PFSK-1 (cell line): ENCODE measurements at regions not wholly inside any gene's neighbourhood (a gene's known extent, or its start where the extent isn't known, plus 50 kb on each side); places are given as distances from the start of the nearest gene placed in this dataset.

ENCODE experiments used
- FOXP2 ChIP-seq: optimal IDR thresholded peaks from 2 replicates; pipeline ENCODE3; 2011; ENCODE audit warnings: borderline replicate concordance, control low read depth, inconsistent platforms; ENCODE audit not compliant: insufficient read depth; ENCODE audit errors: extremely low read length, extremely low read depth
- POLR2AphosphoS5 ChIP-seq: IDR thresholded peaks from 2 replicates; pipeline ENCODE4 v1.6.1; 2012; ENCODE audit warnings: low read depth, mild to moderate bottlenecking, control low read depth, low read length, moderate library complexity
- SIN3A ChIP-seq: IDR thresholded peaks from 2 replicates; pipeline ENCODE4 v1.6.1; 2012; ENCODE audit warnings: mild to moderate bottlenecking, low read length, moderate library complexity, borderline replicate concordance; ENCODE audit not compliant: insufficient read depth
- TAF1 ChIP-seq: IDR thresholded peaks from 2 replicates; pipeline ENCODE4 v1.6.1; 2012; ENCODE audit warnings: low read length, control low read depth, borderline replicate concordance; ENCODE audit not compliant: insufficient read depth
- TF ChIP-seq, protein P1 (sequence below), 2 experiments: IDR thresholded peaks; 2 replicates each; pipeline versions ENCODE4 v1.6.1 to v1.8.0; 2011 to 2012; ENCODE audit warnings: low read depth in 2 of 2, low read length in 2 of 2, control low read depth in 1 of 2, inconsistent platforms in 1 of 2, mild to moderate bottlenecking in 1 of 2, moderate library complexity in 1 of 2; ENCODE audit not compliant: insufficient read depth in 1 of 2

- TF ChIP-seq SIN3A (no peak), TAF1 (no peak), POLR2AphosphoS5 (no peak), FOXP2 (no peak)
- TF ChIP-seq, protein P1, sequence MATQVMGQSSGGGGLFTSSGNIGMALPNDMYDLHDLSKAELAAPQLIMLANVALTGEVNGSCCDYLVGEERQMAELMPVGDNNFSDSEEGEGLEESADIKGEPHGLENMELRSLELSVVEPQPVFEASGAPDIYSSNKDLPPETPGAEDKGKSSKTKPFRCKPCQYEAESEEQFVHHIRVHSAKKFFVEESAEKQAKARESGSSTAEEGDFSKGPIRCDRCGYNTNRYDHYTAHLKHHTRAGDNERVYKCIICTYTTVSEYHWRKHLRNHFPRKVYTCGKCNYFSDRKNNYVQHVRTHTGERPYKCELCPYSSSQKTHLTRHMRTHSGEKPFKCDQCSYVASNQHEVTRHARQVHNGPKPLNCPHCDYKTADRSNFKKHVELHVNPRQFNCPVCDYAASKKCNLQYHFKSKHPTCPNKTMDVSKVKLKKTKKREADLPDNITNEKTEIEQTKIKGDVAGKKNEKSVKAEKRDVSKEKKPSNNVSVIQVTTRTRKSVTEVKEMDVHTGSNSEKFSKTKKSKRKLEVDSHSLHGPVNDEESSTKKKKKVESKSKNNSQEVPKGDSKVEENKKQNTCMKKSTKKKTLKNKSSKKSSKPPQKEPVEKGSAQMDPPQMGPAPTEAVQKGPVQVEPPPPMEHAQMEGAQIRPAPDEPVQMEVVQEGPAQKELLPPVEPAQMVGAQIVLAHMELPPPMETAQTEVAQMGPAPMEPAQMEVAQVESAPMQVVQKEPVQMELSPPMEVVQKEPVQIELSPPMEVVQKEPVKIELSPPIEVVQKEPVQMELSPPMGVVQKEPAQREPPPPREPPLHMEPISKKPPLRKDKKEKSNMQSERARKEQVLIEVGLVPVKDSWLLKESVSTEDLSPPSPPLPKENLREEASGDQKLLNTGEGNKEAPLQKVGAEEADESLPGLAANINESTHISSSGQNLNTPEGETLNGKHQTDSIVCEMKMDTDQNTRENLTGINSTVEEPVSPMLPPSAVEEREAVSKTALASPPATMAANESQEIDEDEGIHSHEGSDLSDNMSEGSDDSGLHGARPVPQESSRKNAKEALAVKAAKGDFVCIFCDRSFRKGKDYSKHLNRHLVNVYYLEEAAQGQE (IDR thresholded peaks at IDR 0.05; ENCODE audit: insufficient read depth in 1 of 2, low read depth in 2 of 2, low read length in 2 of 2) = no peak
These were observed 262.2 kb downstream of the SLC7A11 start for GRCh38 chr4:137979938-137980337.

- TF ChIP-seq POLR2AphosphoS5 (no peak), SIN3A (no peak), TAF1 (no peak), FOXP2 (no peak)
- TF ChIP-seq, protein P1 (IDR thresholded peaks at IDR 0.05; ENCODE audit: insufficient read depth in 1 of 2, low read depth in 2 of 2, low read length in 2 of 2) = no peak
These were observed 273.0 kb downstream of the SLC7A11 start for GRCh38 chr4:137968956-137969678.

GRCh38 chr4:137967480-137968190 is 274.5 kb downstream of the SLC7A11 start:
- TF ChIP-seq POLR2AphosphoS5 (no peak), FOXP2 (no peak), TAF1 (no peak), SIN3A (no peak)
- TF ChIP-seq, protein P1 (IDR thresholded peaks at IDR 0.05; ENCODE audit: insufficient read depth in 1 of 2, low read depth in 2 of 2, low read length in 2 of 2) = no peak

- TF ChIP-seq TAF1 (no peak), FOXP2 (no peak), SIN3A (no peak), POLR2AphosphoS5 (no peak)
- TF ChIP-seq, protein P1 (IDR thresholded peaks at IDR 0.05; ENCODE audit: insufficient read depth in 1 of 2, low read depth in 2 of 2, low read length in 2 of 2) = no peak
These were observed 275.6 kb downstream of the SLC7A11 start for GRCh38 chr4:137966504-137966903.
